ENCODE measurements at regions not wholly inside any gene's neighbourhood (a gene's known extent, or its start where the extent isn't known, plus 50 kb on each side); places are given as distances from the start of the nearest gene placed in this dataset.

GRCh38 chr4:17315459-17315858 is 196.4 kb downstream of the QDPR start:
- ATAC-seq = no peak

DNA sequence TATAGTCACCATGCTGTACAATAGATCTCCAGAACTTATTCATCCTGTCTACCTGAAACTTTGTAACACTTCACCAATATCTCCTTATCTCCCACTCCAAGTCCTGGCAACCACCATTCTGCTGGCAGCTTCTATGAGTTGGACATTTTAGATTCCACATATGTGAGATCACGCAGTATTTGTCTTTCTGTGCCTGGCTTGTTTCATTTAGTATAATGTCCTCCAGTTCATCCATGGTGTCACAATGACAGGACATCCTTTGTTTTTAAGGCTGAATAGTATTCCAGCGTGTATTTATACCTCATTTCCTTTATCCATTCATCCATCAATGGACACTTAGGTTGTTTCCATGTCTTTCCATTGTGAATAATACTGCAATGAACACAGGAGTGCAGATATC is 198.7 kb downstream of the QDPR start:
- intact Hi-C loops (cut with DNase I, micrococcal nuclease) = no loop called here

More at GRCh38 chr4:17315459-17315858, 196.4 kb downstream of the QDPR start:
- no peak for DNase-seq
- TF ChIP-seq, protein P1, sequence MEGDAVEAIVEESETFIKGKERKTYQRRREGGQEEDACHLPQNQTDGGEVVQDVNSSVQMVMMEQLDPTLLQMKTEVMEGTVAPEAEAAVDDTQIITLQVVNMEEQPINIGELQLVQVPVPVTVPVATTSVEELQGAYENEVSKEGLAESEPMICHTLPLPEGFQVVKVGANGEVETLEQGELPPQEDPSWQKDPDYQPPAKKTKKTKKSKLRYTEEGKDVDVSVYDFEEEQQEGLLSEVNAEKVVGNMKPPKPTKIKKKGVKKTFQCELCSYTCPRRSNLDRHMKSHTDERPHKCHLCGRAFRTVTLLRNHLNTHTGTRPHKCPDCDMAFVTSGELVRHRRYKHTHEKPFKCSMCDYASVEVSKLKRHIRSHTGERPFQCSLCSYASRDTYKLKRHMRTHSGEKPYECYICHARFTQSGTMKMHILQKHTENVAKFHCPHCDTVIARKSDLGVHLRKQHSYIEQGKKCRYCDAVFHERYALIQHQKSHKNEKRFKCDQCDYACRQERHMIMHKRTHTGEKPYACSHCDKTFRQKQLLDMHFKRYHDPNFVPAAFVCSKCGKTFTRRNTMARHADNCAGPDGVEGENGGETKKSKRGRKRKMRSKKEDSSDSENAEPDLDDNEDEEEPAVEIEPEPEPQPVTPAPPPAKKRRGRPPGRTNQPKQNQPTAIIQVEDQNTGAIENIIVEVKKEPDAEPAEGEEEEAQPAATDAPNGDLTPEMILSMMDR (IDR thresholded peaks at IDR 0.05) = no peak
- Histone ChIP-seq H3K4me3 (no peak overlapping the region), H3K9me3 (no peaks in the 10 kb centered on the region), H3K4me1 (ENCODE audit: low read depth) (no peaks in the 10 kb centered on the region), H3K36me3 (ENCODE audit: low read depth) (no peaks in the 10 kb centered on the region)
- intact Hi-C loops (cut with DNase I, micrococcal nuclease) = no loop called here

GRCh38 chr4:17310269-17310652 is 201.6 kb downstream of the QDPR start:
- DNase-seq (no peak), ATAC-seq (no peak)
- Histone ChIP-seq H3K4me3 (no peak overlapping the region), H3K36me3 (ENCODE audit: low read depth) (no peaks in the 10 kb centered on the region), H3K9me3 (no peaks in the 10 kb centered on the region), H3K4me1 (ENCODE audit: low read depth) (no peaks in the 10 kb centered on the region)
- intact Hi-C loops (cut with DNase I, micrococcal nuclease) = no loop called here
- TF ChIP-seq, protein P1 (IDR thresholded peaks at IDR 0.05) = no peak

More for the DNA sequence above, 198.7 kb downstream of the QDPR start:
- ATAC-seq (no peak), DNase-seq (no peak)
- TF ChIP-seq, protein P1 (IDR thresholded peaks at IDR 0.05) = no peak
- Histone ChIP-seq H3K36me3 (ENCODE audit: low read depth) (no peaks in the 10 kb centered on the region), H3K9me3 (no peaks in the 10 kb centered on the region), H3K4me1 (ENCODE audit: low read depth) (no peaks in the 10 kb centered on the region), H3K4me3 (no peak overlapping the region)

GRCh38 chr4:17309567-17310268 is 202.2 kb downstream of the QDPR start:
- Histone ChIP-seq H3K4me1 (ENCODE audit: low read depth) (no peaks in the 10 kb centered on the region), H3K4me3 (no peak overlapping the region), H3K36me3 (ENCODE audit: low read depth) (no peaks in the 10 kb centered on the region), H3K9me3 (no peaks in the 10 kb centered on the region)
- ATAC-seq (no peak), DNase-seq (no peak)
- intact Hi-C loops (cut with DNase I, micrococcal nuclease) = no loop called here
- TF ChIP-seq, protein P1 (IDR thresholded peaks at IDR 0.05) = no peak

DNA sequence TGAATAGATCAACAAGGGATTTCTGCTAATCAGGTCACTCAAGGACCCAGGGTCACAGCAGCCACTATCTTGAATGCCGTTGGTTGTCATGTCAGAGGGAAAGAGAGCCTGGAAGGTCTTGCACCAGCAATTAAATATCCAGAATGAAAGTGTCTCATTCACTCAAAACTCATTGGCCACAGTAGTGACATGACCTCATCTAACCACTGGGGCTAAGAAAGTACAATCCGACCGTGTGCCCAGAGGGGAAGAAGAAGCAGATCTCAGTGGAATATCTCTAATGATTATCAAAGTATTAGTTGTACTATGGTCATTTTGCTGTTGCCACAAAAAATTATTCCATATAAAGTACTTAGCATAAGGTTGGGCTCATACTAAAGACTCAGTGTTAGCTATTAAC is 210.0 kb downstream of the QDPR start:
- H3K36me3 ChIP-seq (ENCODE audit: low read depth) = no peaks in the 10 kb centered on the region
- no peak for ATAC-seq
- intact Hi-C loops (cut with DNase I, micrococcal nuclease) = no loop called here

More for the DNA sequence above, 210.0 kb downstream of the QDPR start:
- TF ChIP-seq, protein P1 (IDR thresholded peaks at IDR 0.05) = no peak
- Histone ChIP-seq H3K4me3 (no peak overlapping the region), H3K4me1 (ENCODE audit: low read depth) (no peaks in the 10 kb centered on the region), H3K9me3 (no peaks in the 10 kb centered on the region)
- DNase-seq = no peak

Data from mucosa of descending colon (tissue), 3 donors.